Breast epithelium (tissue), 4 donors: ENCODE measurements at regions not wholly inside any gene's neighbourhood (a gene's known extent, or its start where the extent isn't known, plus 50 kb on each side); places are given as distances from the start of the nearest gene placed in this dataset.
"Not testable (repeated sequence)": the region's sequence is repeated elsewhere in the genome, so short reads cannot be mapped to it uniquely, and the experiment has no call there.

ENCODE experiments used
- DNase-seq, 2 donors: peaks; one replicate each; pipeline ENCODE4 v3.0.0-alpha.2; 2019; ENCODE audit warnings: low spot score in 2 of 2
- H3K27ac ChIP-seq, 2 donors: fragments of 200-600 bp; sonication (generic) in 1 of 2; one replicate each; pipeline ENCODE4 v1.5.1; 2016 to 2019; ENCODE audit warnings: mild to moderate bottlenecking in 1 of 2
- H3K27me3 ChIP-seq, 2 donors: fragments of 200-600 bp; sonication (generic) in 1 of 2; one replicate each; pipeline versions ENCODE4 v1.5.1 to v1.6.0; 2017 to 2019; ENCODE audit warnings: control low read depth in 1 of 2, mild to moderate bottlenecking in 1 of 2
- H3K36me3 ChIP-seq: fragments of 200-600 bp; one replicate; pipeline ENCODE4 v1.5.1; 2019
- H3K4me1 ChIP-seq, 2 donors: fragments of 200-600 bp; sonication (generic); one replicate each; pipeline ENCODE4 v1.5.1; 2016 to 2019; ENCODE audit warnings: control low read depth in 1 of 2
- H3K4me3 ChIP-seq, 3 donors: fragments of 200-600 bp; sonication (generic); 1 replicate in 2 of 3; 2 replicates in 1 of 3; pipeline ENCODE4 v1.5.1; 2016 to 2019; ENCODE audit warnings: mild to moderate bottlenecking in 3 of 3, moderate library complexity in 2 of 3
- H3K9me3 ChIP-seq, 2 donors: fragments of 200-600 bp; sonication (generic) in 1 of 2; one replicate each; pipeline ENCODE4 v1.5.1; 2016 to 2019; ENCODE audit warnings: control low read depth in 1 of 2
- CTCF ChIP-seq, 3 donors: fragments of 450-650 bp; IDR thresholded peaks; one replicate each; pipeline ENCODE4 v1.5.1; 2016 to 2017; ENCODE audit warnings: antibody characterized with exemption in 3 of 3, mild to moderate bottlenecking in 3 of 3, moderate library complexity in 3 of 3
- POLR2A ChIP-seq: fragments of 450-650 bp; IDR thresholded peaks from one replicate; pipeline ENCODE4 v1.6.1; 2016; ENCODE audit warnings: antibody characterized with exemption, mild to moderate bottlenecking, moderate library complexity
- POLR2AphosphoS5 ChIP-seq, 3 donors: sonication (generic); formaldehyde crosslinking; IDR thresholded peaks; one replicate each; pipeline ENCODE4 v1.6.1; 2017; ENCODE audit warnings: antibody characterized with exemption in 3 of 3
- intact Hi-C: fragments of 100-400 bp; cut with DNase I; formaldehyde crosslinking; loops from one replicate; pipeline ENCODE4 v1.15.1; 2023; ENCODE audit warnings: low total_unique reads

GRCh38 chr2:20499387-20499786, 52.5 kb downstream of the RHOB start:
- TF ChIP-seq POLR2AphosphoS5 (IDR thresholded peaks at IDR 0.05) (no peak), CTCF (IDR thresholded peaks at IDR 0.05) (no peak), POLR2A (no peak)
- no peak overlapping the region for H3K27ac ChIP-seq
- intact Hi-C loops, result no loop called here
- no peaks in the 10 kb centered on the region for H3K27me3 ChIP-seq
- H3K4me1 ChIP-seq, result peaks cover 0 to 7% of the 10 kb centered on the region in 2 donors
- no peak for DNase-seq
- no peaks in the 10 kb centered on the region for H3K36me3 ChIP-seq
- no peaks in the 10 kb centered on the region for H3K9me3 ChIP-seq
- H3K4me3 ChIP-seq, result no peak overlapping the region

GRCh38 chr2:20501974-20502373, 55.1 kb downstream of the RHOB start:
- H3K9me3 ChIP-seq, result no peaks in the 10 kb centered on the region
- DNase-seq, result no peak
- H3K4me1 ChIP-seq, result peaks cover 0 to 1% of the 10 kb centered on the region in 2 donors
- H3K27me3 ChIP-seq, result no peaks in the 10 kb centered on the region
- peak overlapping the region in 1 of 2 donors; percentile 49 for H3K27ac ChIP-seq
- H3K36me3 ChIP-seq, result no peaks in the 10 kb centered on the region
- peak; percentile 25 to 46 (median 35) for TF ChIP-seq POLR2AphosphoS5 (IDR thresholded peaks at IDR 0.05)
- no peak for TF ChIP-seq POLR2A
- no peak overlapping the region for H3K4me3 ChIP-seq
- intact Hi-C loops, result no loop called here

GRCh38 chr2:20502496-20502895, 55.6 kb downstream of the RHOB start:
- H3K27me3 ChIP-seq, H3K4me1 ChIP-seq, DNase-seq, intact Hi-C loops, H3K9me3 ChIP-seq, H3K36me3 ChIP-seq, H3K4me3 ChIP-seq, H3K27ac ChIP-seq: not testable (repeated sequence)

GRCh38 chr2:20504174-20504573, 57.3 kb downstream of the RHOB start:
- Histone ChIP-seq H3K27ac (no peak overlapping the region), H3K4me3 (no peak overlapping the region), H3K9me3 (no peaks in the 10 kb centered on the region), H3K36me3 (no peaks in the 10 kb centered on the region), H3K27me3 (no peaks in the 10 kb centered on the region), H3K4me1 (no peaks in the 10 kb centered on the region)
- no peak for DNase-seq
- intact Hi-C loops, result no loop called here
- TF ChIP-seq CTCF (IDR thresholded peaks at IDR 0.05) (no peak), POLR2A (no peak), POLR2AphosphoS5 (IDR thresholded peaks at IDR 0.05) (no peak)

- Histone ChIP-seq H3K27ac (no peak overlapping the region), H3K27me3 (no peaks in the 10 kb centered on the region), H3K9me3 (no peaks in the 10 kb centered on the region), H3K4me3 (no peak overlapping the region), H3K36me3 (no peaks in the 10 kb centered on the region), H3K4me1 (peaks cover 0 to 5% of the 10 kb centered on the region in 2 donors)
- TF ChIP-seq POLR2A, result no peak
- TF ChIP-seq CTCF (IDR thresholded peaks at IDR 0.05), result no peak
- no peak for TF ChIP-seq POLR2AphosphoS5 (IDR thresholded peaks at IDR 0.05)
- no peak for DNase-seq
- intact Hi-C loops, result no loop called here
Observed at GRCh38 chr2:20506201-20506685, 59.4 kb downstream of the RHOB start.

- Histone ChIP-seq H3K4me1 (peaks cover 0 to 5% of the 10 kb centered on the region in 2 donors), H3K27ac (no peak overlapping the region), H3K4me3 (no peak overlapping the region), H3K9me3 (no peaks in the 10 kb centered on the region), H3K36me3 (no peaks in the 10 kb centered on the region), H3K27me3 (no peaks in the 10 kb centered on the region)
- no peak for DNase-seq
- no peak for TF ChIP-seq CTCF (IDR thresholded peaks at IDR 0.05)
- TF ChIP-seq POLR2A, result no peak
- TF ChIP-seq POLR2AphosphoS5 (IDR thresholded peaks at IDR 0.05), result no peak
- intact Hi-C loops, result loop anchor here (1.0 kb wide), 1 partner anchor 20 kb away; no protein-coding TSS in a partner anchor
Observed at GRCh38 chr2:20507166-20507692, 60.4 kb downstream of the RHOB start.
